ENCODE measurements at regions not wholly inside any gene's neighbourhood (a gene's known extent, or its start where the extent isn't known, plus 50 kb on each side); places are given as distances from the start of the nearest gene placed in this dataset.

- DNase-seq (ENCODE audit: extremely low read depth, low read depth): no peak
- TF ChIP-seq CTCF (IDR thresholded peaks at IDR 0.05; ENCODE audit: low read depth, low read length): no peak
Observed at GRCh38 chr10:2665772-2666171, 401.6 kb upstream of the PFKP start.

DNA sequence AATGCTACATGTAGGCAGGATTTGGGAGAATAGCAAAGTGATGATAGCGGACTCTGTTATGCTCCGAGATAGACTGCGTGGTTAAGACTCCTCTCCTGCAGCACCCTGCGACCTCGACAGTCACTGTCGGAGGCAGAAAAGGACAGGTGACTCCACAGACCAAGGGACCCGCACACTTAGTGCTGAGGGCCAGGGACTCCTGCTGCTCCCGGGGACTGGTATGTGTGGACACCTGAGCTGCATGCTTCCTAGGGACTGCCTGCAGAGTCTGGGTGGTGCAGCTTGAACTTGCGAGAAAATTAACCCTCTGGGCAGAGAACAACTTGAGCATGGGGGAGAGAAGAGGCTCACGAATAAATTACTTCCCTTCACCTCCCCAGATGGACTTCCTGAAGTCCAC is 407.1 kb upstream of the PFKP start:
- TF ChIP-seq CTCF (IDR thresholded peaks at IDR 0.05; ENCODE audit: low read depth, low read length): no peak
- no peak for DNase-seq (ENCODE audit: extremely low read depth, low read depth)

DNA sequence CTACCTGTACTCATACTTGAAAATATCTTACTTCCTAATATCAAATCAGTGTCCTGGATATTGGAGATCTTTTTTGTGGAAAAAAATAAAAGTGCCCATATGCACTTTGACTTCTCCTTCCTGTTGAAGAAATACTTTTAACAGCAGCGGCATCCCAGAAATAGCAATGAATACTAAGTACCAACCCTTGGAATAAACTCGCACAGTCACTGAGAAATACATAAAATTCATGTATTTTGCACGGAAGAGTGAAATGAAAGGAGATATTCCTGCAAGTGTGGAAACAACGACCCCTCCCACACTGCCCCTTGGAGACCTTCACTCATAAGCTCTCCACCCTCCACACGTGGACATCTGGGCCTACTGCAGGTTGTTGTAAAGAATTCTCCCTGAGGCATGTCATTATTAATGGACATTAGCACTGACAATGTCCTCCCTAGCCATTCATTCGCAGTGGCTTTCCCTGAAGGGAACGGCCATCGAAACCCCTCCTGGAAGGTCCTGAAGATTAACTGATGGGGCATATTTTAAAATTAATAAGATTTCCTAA is 407.6 kb upstream of the PFKP start:
- no peak for DNase-seq (ENCODE audit: extremely low read depth, low read depth)
- no peak for TF ChIP-seq CTCF (IDR thresholded peaks at IDR 0.05; ENCODE audit: low read depth, low read length)

- DNase-seq (ENCODE audit: extremely low read depth, low read depth): no peak
- TF ChIP-seq CTCF (IDR thresholded peaks at IDR 0.05; ENCODE audit: low read depth, low read length): no peak
Observed at GRCh38 chr10:2658780-2659179, 408.6 kb upstream of the PFKP start.

- no peak for TF ChIP-seq CTCF (IDR thresholded peaks at IDR 0.05; ENCODE audit: low read depth, low read length)
- no peak for DNase-seq (ENCODE audit: extremely low read depth, low read depth)
Observed at GRCh38 chr10:2650328-2650727, 417.0 kb upstream of the PFKP start.

- DNase-seq (ENCODE audit: extremely low read depth, low read depth): no peak
Observed at GRCh38 chr10:2641028-2641427, 426.3 kb upstream of the PFKP start.

DNA sequence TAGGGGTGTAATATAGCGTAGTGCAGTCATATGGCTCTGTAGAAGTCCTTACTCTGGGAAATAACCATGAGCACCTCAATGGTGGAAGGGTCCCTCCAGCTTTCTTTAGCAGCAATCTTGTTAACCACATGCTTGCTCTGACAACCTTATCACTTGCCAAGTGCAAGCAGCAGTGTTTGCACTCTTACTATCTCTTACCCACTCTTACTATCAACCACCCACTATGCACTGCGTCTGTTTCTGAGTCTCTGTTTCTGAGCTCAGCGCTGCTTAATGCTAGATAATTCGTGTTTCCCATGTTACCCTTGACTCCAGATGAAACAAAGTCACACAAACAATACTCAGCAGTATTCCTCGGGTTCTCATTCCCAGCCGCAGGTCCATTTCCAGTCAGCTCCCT is 433.7 kb upstream of the PFKP start:
- TF ChIP-seq CTCF (IDR thresholded peaks at IDR 0.05; ENCODE audit: low read depth, low read length): no peak
- no peak for DNase-seq (ENCODE audit: extremely low read depth, low read depth)

More at GRCh38 chr10:2641028-2641427, 426.3 kb upstream of the PFKP start:
- no peak for TF ChIP-seq CTCF (IDR thresholded peaks at IDR 0.05; ENCODE audit: low read depth, low read length)
